ENCODE measurements at regions not wholly inside any gene's neighbourhood (a gene's known extent, or its start where the extent isn't known, plus 50 kb on each side); places are given as distances from the start of the nearest gene placed in this dataset.
A peak's percentile ranks its signal among the peaks of the same experiment; 100 is the strongest.
"Not testable (repeated sequence)": the region's sequence is repeated elsewhere in the genome, so short reads cannot be mapped to it uniquely, and the experiment has no call there.

DNA sequence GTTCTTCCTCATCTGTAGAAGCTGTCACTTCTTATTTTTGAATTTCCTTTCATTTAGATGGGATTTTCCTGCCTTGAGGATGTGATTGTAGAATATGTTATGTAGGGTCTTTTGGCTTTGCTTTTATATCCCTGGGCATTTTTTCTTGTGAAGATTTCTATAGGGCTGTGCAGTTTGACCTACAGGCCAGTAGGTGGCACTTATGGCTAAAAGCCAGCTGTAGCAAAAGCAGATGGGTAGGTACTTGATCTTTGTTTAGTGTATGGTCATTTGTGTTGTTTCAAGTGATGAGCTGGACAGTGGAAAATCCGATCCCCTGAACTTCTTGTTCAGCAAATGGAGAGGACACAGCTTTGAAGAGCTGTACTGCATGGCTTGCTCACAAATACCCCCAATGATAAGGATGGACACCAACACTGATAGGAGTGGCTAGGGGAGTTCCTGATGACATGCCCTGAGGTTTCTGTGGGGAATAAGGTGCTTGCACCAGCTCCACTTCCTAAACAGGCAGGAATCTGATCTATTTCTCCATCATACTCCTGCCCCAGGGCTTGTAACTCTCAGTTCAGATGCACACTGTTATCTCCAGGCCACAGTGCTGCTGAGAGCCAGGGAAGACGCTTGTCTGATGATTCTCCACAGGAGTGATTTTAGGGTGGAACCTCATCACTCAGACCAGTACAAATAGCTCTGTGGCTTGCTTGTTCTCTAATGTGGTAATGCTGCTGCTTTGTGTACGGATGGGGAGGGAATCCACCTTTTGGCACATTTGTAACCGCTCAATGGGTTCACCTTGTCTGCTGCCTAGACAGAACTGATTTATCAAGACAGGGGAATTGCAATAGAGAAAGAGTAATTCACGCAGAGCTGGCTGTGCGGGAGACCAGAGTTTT is 417.1 kb upstream of the MAGEB16 start:
- no peaks in the 10 kb centered on the region for H3K36me3 ChIP-seq

DNA sequence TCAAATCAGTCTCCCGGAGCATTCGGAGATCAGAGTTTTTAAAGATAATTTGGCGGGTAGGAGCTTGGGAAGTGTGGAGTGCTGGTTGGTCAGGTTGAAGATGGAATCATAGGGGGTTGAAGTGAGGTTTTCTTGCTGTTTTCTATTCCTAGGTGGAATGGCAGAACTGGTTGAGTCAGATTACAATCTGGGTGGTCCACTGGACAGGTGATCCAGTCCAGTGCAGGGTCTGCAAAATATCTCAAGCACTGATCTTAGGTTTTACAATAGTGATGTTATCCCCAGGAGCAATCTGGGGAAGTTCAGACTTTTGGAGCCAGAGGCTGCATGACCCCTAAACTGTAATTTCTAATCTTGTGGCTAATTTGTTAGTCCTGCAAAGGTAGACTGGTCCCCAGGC is 416.4 kb upstream of the MAGEB16 start:
- H3K36me3 ChIP-seq; intact Hi-C loops (cut with DNase I); H3K4me3 ChIP-seq; H3K27ac ChIP-seq; DNase-seq (ENCODE audit: low spot score in 2 of 2); H3K9me3 ChIP-seq; H3K27me3 ChIP-seq; H3K4me1 ChIP-seq: not testable (repeated sequence)

More for the DNA sequence above, 417.1 kb upstream of the MAGEB16 start:
- no peak for DNase-seq (ENCODE audit: low spot score in 2 of 2)
- Histone ChIP-seq H3K9me3 (no peaks in the 10 kb centered on the region), H3K27ac (no peak overlapping the region), H3K4me1 (no peaks in the 10 kb centered on the region), H3K27me3 (no peaks in the 10 kb centered on the region), H3K4me3 (no peak overlapping the region)
- intact Hi-C loops (cut with DNase I), result no loop called here
- TF ChIP-seq, protein P1, sequence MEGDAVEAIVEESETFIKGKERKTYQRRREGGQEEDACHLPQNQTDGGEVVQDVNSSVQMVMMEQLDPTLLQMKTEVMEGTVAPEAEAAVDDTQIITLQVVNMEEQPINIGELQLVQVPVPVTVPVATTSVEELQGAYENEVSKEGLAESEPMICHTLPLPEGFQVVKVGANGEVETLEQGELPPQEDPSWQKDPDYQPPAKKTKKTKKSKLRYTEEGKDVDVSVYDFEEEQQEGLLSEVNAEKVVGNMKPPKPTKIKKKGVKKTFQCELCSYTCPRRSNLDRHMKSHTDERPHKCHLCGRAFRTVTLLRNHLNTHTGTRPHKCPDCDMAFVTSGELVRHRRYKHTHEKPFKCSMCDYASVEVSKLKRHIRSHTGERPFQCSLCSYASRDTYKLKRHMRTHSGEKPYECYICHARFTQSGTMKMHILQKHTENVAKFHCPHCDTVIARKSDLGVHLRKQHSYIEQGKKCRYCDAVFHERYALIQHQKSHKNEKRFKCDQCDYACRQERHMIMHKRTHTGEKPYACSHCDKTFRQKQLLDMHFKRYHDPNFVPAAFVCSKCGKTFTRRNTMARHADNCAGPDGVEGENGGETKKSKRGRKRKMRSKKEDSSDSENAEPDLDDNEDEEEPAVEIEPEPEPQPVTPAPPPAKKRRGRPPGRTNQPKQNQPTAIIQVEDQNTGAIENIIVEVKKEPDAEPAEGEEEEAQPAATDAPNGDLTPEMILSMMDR (IDR thresholded peaks at IDR 0.05), result peak in 2 of 3 experiments; percentile 26 to 36

DNA sequence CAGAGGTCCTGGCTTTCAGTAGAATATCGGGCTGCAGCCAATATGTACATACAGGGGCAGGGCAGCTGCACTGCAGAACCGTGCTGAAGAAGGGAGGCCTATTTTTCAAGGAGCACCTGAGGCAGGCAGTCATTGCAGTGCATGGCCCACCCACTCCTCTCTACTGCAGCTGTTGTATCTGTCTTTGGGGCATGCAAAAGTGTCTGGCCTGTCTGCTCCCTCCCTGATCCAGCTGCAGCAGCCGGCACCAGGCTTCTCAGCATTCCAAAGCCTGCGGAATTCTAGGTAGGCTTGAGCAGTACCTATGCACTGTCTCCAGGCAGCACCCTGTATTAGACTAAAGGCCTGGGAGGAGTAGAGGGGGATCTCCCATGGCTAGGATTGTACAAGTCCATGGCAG is 415.2 kb upstream of the MAGEB16 start:
- no peaks in the 10 kb centered on the region for H3K4me1 ChIP-seq
- no peak for DNase-seq (ENCODE audit: low spot score in 2 of 2)
- no peaks in the 10 kb centered on the region for H3K9me3 ChIP-seq
- intact Hi-C loops (cut with DNase I), result no loop called here
- no peak overlapping the region for H3K27ac ChIP-seq
- H3K4me3 ChIP-seq, result no peak overlapping the region
- H3K36me3 ChIP-seq, result no peaks in the 10 kb centered on the region
- TF ChIP-seq, protein P1 (IDR thresholded peaks at IDR 0.05), result no peak
- no peaks in the 10 kb centered on the region for H3K27me3 ChIP-seq

DNA sequence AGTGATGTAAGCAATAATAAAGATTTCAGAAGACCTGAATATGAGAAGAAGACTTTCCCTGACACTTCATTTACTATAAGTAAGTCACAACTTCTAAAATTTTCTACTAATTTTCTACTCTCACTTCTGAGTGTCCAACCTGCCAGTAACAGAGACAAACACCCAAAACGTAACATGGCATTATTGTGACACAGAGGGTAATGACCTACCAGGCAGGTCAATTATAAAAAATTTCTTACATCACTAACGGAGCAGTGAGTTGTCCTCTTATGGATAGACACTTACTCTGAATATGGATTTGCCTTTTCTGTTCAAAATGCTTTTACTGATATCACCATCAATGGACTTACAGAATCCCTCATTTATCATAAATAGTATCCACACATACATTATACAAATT is 405.9 kb upstream of the MAGEB16 start:
- Histone ChIP-seq H3K27ac (no peak overlapping the region), H3K9me3 (no peaks in the 10 kb centered on the region), H3K4me1 (no peaks in the 10 kb centered on the region), H3K27me3 (no peaks in the 10 kb centered on the region), H3K4me3 (no peak overlapping the region), H3K36me3 (no peaks in the 10 kb centered on the region)
- DNase-seq (ENCODE audit: low spot score in 2 of 2), result no peak
- TF ChIP-seq, protein P1 (IDR thresholded peaks at IDR 0.05), result no peak
- intact Hi-C loops (cut with DNase I), result no loop called here

DNA sequence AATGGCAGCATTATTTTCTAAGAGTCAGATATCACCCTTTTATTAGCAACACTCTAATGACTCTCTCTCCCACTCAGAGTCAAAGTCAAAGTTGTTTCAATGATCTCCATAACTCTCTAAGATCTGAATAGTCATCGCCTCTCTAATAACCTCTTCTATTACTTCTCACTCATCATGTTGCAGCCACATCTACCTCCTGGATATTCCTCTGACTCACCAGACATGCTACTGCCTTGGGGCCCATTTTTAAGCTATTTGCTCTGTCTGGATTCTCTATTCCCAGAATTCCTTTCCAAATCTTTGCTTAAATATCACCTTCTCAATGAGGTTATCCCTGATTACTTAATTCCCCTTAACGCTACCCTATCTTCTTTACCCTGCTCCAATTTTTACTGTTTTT is 391.8 kb upstream of the MAGEB16 start:
- TF ChIP-seq, protein P1 (IDR thresholded peaks at IDR 0.05), result no peak
- no peaks in the 10 kb centered on the region for H3K36me3 ChIP-seq
- no peak overlapping the region for H3K27ac ChIP-seq
- intact Hi-C loops (cut with DNase I), result no loop called here
- DNase-seq (ENCODE audit: low spot score in 2 of 2), result no peak
- no peaks in the 10 kb centered on the region for H3K9me3 ChIP-seq
- H3K4me1 ChIP-seq, result no peaks in the 10 kb centered on the region
- no peak overlapping the region for H3K4me3 ChIP-seq
- no peaks in the 10 kb centered on the region for H3K27me3 ChIP-seq

DNA sequence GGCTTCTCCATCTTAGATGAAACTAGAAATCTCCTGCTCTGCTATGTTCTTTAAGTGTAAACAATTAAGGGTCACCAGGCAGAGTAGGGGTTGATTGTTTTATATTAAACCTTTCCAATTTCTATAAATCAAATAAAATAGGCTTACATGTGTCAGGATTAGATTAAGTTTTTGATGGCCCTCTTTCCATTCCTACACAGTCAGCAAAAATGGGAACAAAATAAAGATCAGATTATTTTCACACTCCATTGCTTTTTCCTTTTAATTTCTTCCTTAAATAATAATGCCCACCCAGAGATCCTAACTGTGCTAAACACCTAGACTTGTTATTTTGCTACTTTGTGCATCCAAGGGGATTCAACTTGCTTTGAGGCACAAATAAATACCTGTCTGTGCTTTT is 381.4 kb upstream of the MAGEB16 start:
- Histone ChIP-seq H3K27me3 (no peaks in the 10 kb centered on the region), H3K9me3 (no peaks in the 10 kb centered on the region), H3K36me3 (no peaks in the 10 kb centered on the region), H3K4me3 (no peak overlapping the region), H3K27ac (no peak overlapping the region), H3K4me1 (no peaks in the 10 kb centered on the region)
- TF ChIP-seq, protein P1 (IDR thresholded peaks at IDR 0.05), result no peak
- intact Hi-C loops (cut with DNase I), result no loop called here
- no peak for DNase-seq (ENCODE audit: low spot score in 2 of 2)

Data from ascending aorta (tissue), 2 donors.